ENCODE measurements at regions not wholly inside any gene's neighbourhood (a gene's known extent, or its start where the extent isn't known, plus 50 kb on each side); places are given as distances from the start of the nearest gene placed in this dataset.

GRCh38 chr4:33470805-33471204, 2750.6 kb downstream of the PCDH7 start:
- intact Hi-C loops (cut with micrococcal nuclease): no loop called here
- DNase-seq (ENCODE audit: low read depth, low spot score): no peak
- ChIA-PET RAD21 (ENCODE audit: low non-redundant PET in 1 of 2, low total read pairs in 2 of 2, uncharacterized antibody in 2 of 2, unreplicated experiment in 2 of 2) (no interaction called here), CTCF (no interaction called here), POLR2A (no interaction called here)
- Histone ChIP-seq H3K27me3 (ENCODE audit: insufficient read depth, low read length) (no peaks in the 10 kb centered on the region), H3K4me2 (ENCODE audit: low read length) (no peak overlapping the region), H3K27ac (ENCODE audit: low read depth, low read length) (no peak overlapping the region), H3K36me3 (ENCODE audit: control insufficient read depth in 1 of 2, insufficient read depth in 2 of 2, low read length in 2 of 2) (no peaks in the 10 kb centered on the region), H2AFZ (ENCODE audit: low read depth, low read length, poor library complexity, severe bottlenecking) (no peak overlapping the region), H3K4me3 (replicated peaks in 1 of 2; ENCODE audit: low read depth in 1 of 2, low read length in 2 of 2) (no peak overlapping the region), H3K9me3 (ENCODE audit: control insufficient read depth in 1 of 2, insufficient read depth in 1 of 2, low read depth in 1 of 2, low read length in 2 of 2) (no peaks in the 10 kb centered on the region), H3K9me2 (ENCODE audit: insufficient read depth) (no peaks in the 10 kb centered on the region), H3K79me2 (ENCODE audit: insufficient read depth, low read length) (no peaks in the 10 kb centered on the region), H4K20me1 (ENCODE audit: insufficient read depth) (no peaks in the 10 kb centered on the region), H3K4me1 (ENCODE audit: control insufficient read depth in 1 of 2, insufficient read depth in 2 of 2, low read length in 2 of 2) (no peaks in the 10 kb centered on the region), H3K9ac (ENCODE audit: low read length) (no peak overlapping the region)
- no peak for ATAC-seq
- no TSS peak for BruUV-seq (replicated peaks)
- TF ChIP-seq SIN3A (IDR thresholded peaks at IDR 0.05; ENCODE audit: low read depth): no peak

- ChIA-PET POLR2A (no interaction called here), CTCF (no interaction called here)
- H3K4me2 ChIP-seq (ENCODE audit: low read length): no peak overlapping the region
Observed at GRCh38 chr4:33477715-33478114, 2757.5 kb downstream of the PCDH7 start.

More at GRCh38 chr4:33477715-33478114, 2757.5 kb downstream of the PCDH7 start:
- Histone ChIP-seq H3K4me3 (replicated peaks in 1 of 2; ENCODE audit: low read depth in 1 of 2, low read length in 2 of 2) (no peak overlapping the region), H3K36me3 (ENCODE audit: control insufficient read depth in 1 of 2, insufficient read depth in 2 of 2, low read length in 2 of 2) (no peaks in the 10 kb centered on the region), H3K9ac (ENCODE audit: low read length) (no peak overlapping the region), H4K20me1 (ENCODE audit: insufficient read depth) (no peaks in the 10 kb centered on the region), H3K4me1 (ENCODE audit: control insufficient read depth in 1 of 2, insufficient read depth in 2 of 2, low read length in 2 of 2) (no peaks in the 10 kb centered on the region), H3K9me3 (ENCODE audit: control insufficient read depth in 1 of 2, insufficient read depth in 1 of 2, low read depth in 1 of 2, low read length in 2 of 2) (no peaks in the 10 kb centered on the region), H3K27me3 (ENCODE audit: insufficient read depth, low read length) (no peaks in the 10 kb centered on the region), H2AFZ (ENCODE audit: low read depth, low read length, poor library complexity, severe bottlenecking) (no peak overlapping the region), H3K27ac (ENCODE audit: low read depth, low read length) (no peak overlapping the region), H3K79me2 (ENCODE audit: insufficient read depth, low read length) (no peaks in the 10 kb centered on the region), H3K9me2 (ENCODE audit: insufficient read depth) (no peaks in the 10 kb centered on the region)
- ATAC-seq: no peak
- no TSS peak for BruUV-seq (replicated peaks)
- TF ChIP-seq EGR1 (IDR thresholded peaks at IDR 0.05; ENCODE audit: low read depth) (no peak), RAD21 (IDR thresholded peaks at IDR 0.05; ENCODE audit: low read depth) (no peak), SP1 (IDR thresholded peaks at IDR 0.05; ENCODE audit: low read depth) (no peak), SIN3A (IDR thresholded peaks at IDR 0.05; ENCODE audit: low read depth) (no peak), ZNF274 (IDR thresholded peaks at IDR 0.05; ENCODE audit: low read depth, low read length) (no peak), EZH2phosphoT487 (IDR thresholded peaks at IDR 0.05; ENCODE audit: borderline replicate concordance) (no peak), ELF1 (IDR thresholded peaks at IDR 0.05; ENCODE audit: borderline replicate concordance, low read depth) (no peak), ZBTB33 (IDR thresholded peaks at IDR 0.05; ENCODE audit: extremely low read depth, insufficient replicate concordance, low read length) (no peak), TCF7L2 (IDR thresholded peaks at IDR 0.05; ENCODE audit: borderline replicate concordance, extremely low read depth, insufficient read depth, insufficient read length) (no peak), ZFX (IDR thresholded peaks at IDR 0.05) (no peak), FOSL1 (IDR thresholded peaks at IDR 0.05; ENCODE audit: low read depth) (no peak), EZH2 (IDR thresholded peaks at IDR 0.05) (no peak), CBX3 (IDR thresholded peaks at IDR 0.05; ENCODE audit: low read depth) (no peak), CEBPB (IDR thresholded peaks at IDR 0.05; ENCODE audit: low read depth) (no peak), MAX (IDR thresholded peaks at IDR 0.05) (no peak), POLR2A (IDR thresholded peaks at IDR 0.05; ENCODE audit: borderline replicate concordance, extremely low read depth, insufficient read depth, insufficient read length) (no peak)
- RAD21 ChIA-PET (ENCODE audit: low non-redundant PET in 1 of 2, low total read pairs in 2 of 2, uncharacterized antibody in 2 of 2, unreplicated experiment in 2 of 2): no interaction called here
- intact Hi-C loops (cut with micrococcal nuclease): no loop called here
- DNase-seq (ENCODE audit: low read depth, low spot score): no peak

Measured in HCT116 (cell line).